ENCODE measurements at regions not wholly inside any gene's neighbourhood (a gene's known extent, or its start where the extent isn't known, plus 50 kb on each side); places are given as distances from the start of the nearest gene placed in this dataset.

GRCh38 chr18:14958701-14959100 lies 210.7 kb downstream of the ANKRD30B start:
- Mint-ChIP-seq H3K27ac (ENCODE audit: unreplicated experiment) (no peak overlapping the region), H3K9me3 (ENCODE audit: unreplicated experiment) (peaks cover 66% of the 10 kb centered on the region), H3K27me3 (ENCODE audit: unreplicated experiment) (no peaks in the 10 kb centered on the region), H3K4me1 (ENCODE audit: unreplicated experiment) (no peaks in the 10 kb centered on the region), H3K36me3 (ENCODE audit: unreplicated experiment) (no peaks in the 10 kb centered on the region), H3K4me3 (ENCODE audit: unreplicated experiment) (no peak overlapping the region)
- no peak for TF ChIP-seq CTCF (IDR thresholded peaks at IDR 0.05)
- DNase-seq (ENCODE audit: extremely low spot score, unreplicated experiment): no peak

GRCh38 chr18:14959550-14959949 lies 211.6 kb downstream of the ANKRD30B start:
- no peaks in the 10 kb centered on the region for H3K36me3 Mint-ChIP-seq (ENCODE audit: unreplicated experiment)
- no peak overlapping the region for H3K27ac Mint-ChIP-seq (ENCODE audit: unreplicated experiment)
- DNase-seq (ENCODE audit: extremely low spot score, unreplicated experiment): peak; percentile 62
- no peaks in the 10 kb centered on the region for H3K4me1 Mint-ChIP-seq (ENCODE audit: unreplicated experiment)
- TF ChIP-seq CTCF (IDR thresholded peaks at IDR 0.05): no peak
- H3K9me3 Mint-ChIP-seq (ENCODE audit: unreplicated experiment): peaks cover 60% of the 10 kb centered on the region
- H3K4me3 Mint-ChIP-seq (ENCODE audit: unreplicated experiment): no peak overlapping the region
- no peaks in the 10 kb centered on the region for H3K27me3 Mint-ChIP-seq (ENCODE audit: unreplicated experiment)

GRCh38 chr18:14961991-14962390 lies 214.0 kb downstream of the ANKRD30B start:
- H3K27me3 Mint-ChIP-seq (ENCODE audit: unreplicated experiment): no peaks in the 10 kb centered on the region
- no peak for TF ChIP-seq CTCF (IDR thresholded peaks at IDR 0.05)
- H3K4me1 Mint-ChIP-seq (ENCODE audit: unreplicated experiment): no peaks in the 10 kb centered on the region
- peaks cover 50% of the 10 kb centered on the region for H3K9me3 Mint-ChIP-seq (ENCODE audit: unreplicated experiment)
- no peak overlapping the region for H3K27ac Mint-ChIP-seq (ENCODE audit: unreplicated experiment)
- no peak for DNase-seq (ENCODE audit: extremely low spot score, unreplicated experiment)
- H3K36me3 Mint-ChIP-seq (ENCODE audit: unreplicated experiment): no peaks in the 10 kb centered on the region
- no peak overlapping the region for H3K4me3 Mint-ChIP-seq (ENCODE audit: unreplicated experiment)

- no peaks in the 10 kb centered on the region for H3K27me3 Mint-ChIP-seq (ENCODE audit: unreplicated experiment)
- peaks cover 43% of the 10 kb centered on the region for H3K9me3 Mint-ChIP-seq (ENCODE audit: unreplicated experiment)
- no peak overlapping the region for H3K4me3 Mint-ChIP-seq (ENCODE audit: unreplicated experiment)
- no peaks in the 10 kb centered on the region for H3K36me3 Mint-ChIP-seq (ENCODE audit: unreplicated experiment)
- no peak overlapping the region for H3K27ac Mint-ChIP-seq (ENCODE audit: unreplicated experiment)
- DNase-seq (ENCODE audit: extremely low spot score, unreplicated experiment): no peak
- no peak for TF ChIP-seq CTCF (IDR thresholded peaks at IDR 0.05)
- no peaks in the 10 kb centered on the region for H3K4me1 Mint-ChIP-seq (ENCODE audit: unreplicated experiment)
Measured at GRCh38 chr18:14962626-14963025, 214.7 kb downstream of the ANKRD30B start.

- Mint-ChIP-seq H3K27ac (ENCODE audit: unreplicated experiment) (no peak overlapping the region), H3K4me3 (ENCODE audit: unreplicated experiment) (no peak overlapping the region), H3K4me1 (ENCODE audit: unreplicated experiment) (no peaks in the 10 kb centered on the region), H3K27me3 (ENCODE audit: unreplicated experiment) (no peaks in the 10 kb centered on the region), H3K36me3 (ENCODE audit: unreplicated experiment) (no peaks in the 10 kb centered on the region), H3K9me3 (ENCODE audit: unreplicated experiment) (peaks cover 40% of the 10 kb centered on the region)
- no peak for DNase-seq (ENCODE audit: extremely low spot score, unreplicated experiment)
- TF ChIP-seq CTCF (IDR thresholded peaks at IDR 0.05): no peak
Measured at GRCh38 chr18:14963246-14963645, 215.3 kb downstream of the ANKRD30B start.
